ENCODE measurements at regions not wholly inside any gene's neighbourhood (a gene's known extent, or its start where the extent isn't known, plus 50 kb on each side); places are given as distances from the start of the nearest gene placed in this dataset.

GRCh38 chr11:98183034-98183433 lies 837.7 kb upstream of the CNTN5 start:
- TF ChIP-seq CTCF (IDR thresholded peaks at IDR 0.05): no peak
- TF ChIP-seq POLR2A (IDR thresholded peaks at IDR 0.05): no peak
